Motor neuron (in vitro differentiated cells): ENCODE measurements at regions not wholly inside any gene's neighbourhood (a gene's known extent, or its start where the extent isn't known, plus 50 kb on each side); places are given as distances from the start of the nearest gene placed in this dataset.

Experiments
- ATAC-seq, 8 experiments: fragments of 200-7000 bp; cut with Tn5 transposase; replicated peaks in 6 of 8; 2 replicates each; pipeline ENCODE4 v1.8.0; 2021; ENCODE audit warnings: mild to moderate bottlenecking in 8 of 8, moderate library complexity in 8 of 8
- H3K27ac ChIP-seq, 2 donors: fragments of 250-450 bp; sonication (Bioruptor Pico); 2 replicates each; pipeline ENCODE4 v1.9.0; 2021; ENCODE audit warnings: antibody characterized with exemption in 2 of 2, mild to moderate bottlenecking in 2 of 2, moderate library complexity in 1 of 2
- H3K4me1 ChIP-seq, 2 donors: fragments of 250-450 bp; sonication (Bioruptor Pico); replicated peaks in 1 of 2; 2 replicates each; pipeline ENCODE4 v1.6.1; 2021; ENCODE audit warnings: antibody characterized with exemption in 2 of 2, mild to moderate bottlenecking in 2 of 2, moderate library complexity in 1 of 2
- H3K4me3 ChIP-seq, 5 donors: fragments of 250-450 bp; sonication (Bioruptor Pico); 2 replicates each; pipeline ENCODE4 v1.9.0; 2021; ENCODE audit warnings: antibody characterized with exemption in 5 of 5, mild to moderate bottlenecking in 5 of 5, moderate library complexity in 4 of 5
- WGBS, 10 experiments: fragments of 450-650 bp; shearing (Covaris generic); methylation state at CpG; one replicate each; pipeline ENCODE4 v1.0.0; 2022; 5-methylcytosine and 5-hydroxymethylcytosine counted together
- in situ Hi-C, 9 experiments: fragments of 400-800 bp; cut with MboI; loops; one replicate each; pipeline ENCODE4 v1.15.0; 2021; ENCODE audit warnings: low sequenced_read_pairs in 9 of 9, low pct_unique_long_range_greater_than_20kb in 2 of 9; ENCODE audit not compliant: unreplicated experiment in 9 of 9

DNA sequence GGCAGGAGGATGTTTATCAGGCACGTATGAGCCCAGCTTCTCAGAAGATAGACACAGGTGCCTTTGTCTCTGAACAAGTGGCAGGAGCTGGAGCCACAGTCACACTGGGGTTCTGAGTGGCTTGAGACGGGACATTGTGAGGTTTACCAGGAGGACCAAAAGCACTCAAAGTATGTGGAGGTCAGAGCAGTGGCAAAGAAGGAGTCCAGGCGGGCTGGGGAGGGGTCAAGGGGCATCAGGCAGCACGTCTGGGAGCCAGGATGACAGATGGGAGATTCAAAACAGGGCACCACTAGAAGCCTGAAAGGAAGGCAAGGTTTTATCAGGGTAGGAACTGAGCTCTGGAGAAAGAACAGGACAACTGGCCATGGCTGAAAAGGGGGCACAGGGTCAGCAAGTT is 67.2 kb upstream of the MARCHF10 start:
- 0 to 100% (median 83%) methylated on average over 1 to 2 of the region's 4 CpGs; no CpG with 5 or more reads in 3 of the 10 experiments for WGBS, 10 experiments
- Histone ChIP-seq H3K4me1 (peaks cover 7 to 9% of the 10 kb centered on the region in 2 donors), H3K27ac (no peak overlapping the region), H3K4me3 (no peak overlapping the region)
- in situ Hi-C loops, result no loop called here
- ATAC-seq, result no peak

DNA sequence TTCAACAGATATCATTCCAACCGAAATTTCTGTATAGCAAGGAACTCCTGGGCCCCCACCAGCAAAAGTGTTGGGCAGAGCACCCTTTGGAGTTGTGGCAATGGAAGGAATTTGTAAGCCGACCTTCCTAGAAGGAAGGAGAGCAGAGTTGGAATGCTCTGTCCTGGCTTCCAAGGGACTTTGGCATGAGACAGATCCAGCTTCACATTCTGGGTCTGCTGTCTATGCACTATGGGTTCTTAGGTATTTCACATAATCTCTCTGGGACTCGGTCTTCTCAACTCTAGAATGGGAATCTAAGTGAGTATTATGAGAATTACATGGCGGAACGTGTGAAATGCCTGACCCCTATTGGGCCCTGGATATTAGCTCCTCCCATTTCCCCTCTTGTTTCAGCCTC is 63.2 kb upstream of the MARCHF10 start:
- ATAC-seq, result no peak
- in situ Hi-C loops, result no loop called here
- WGBS, 10 experiments, result 35 to 90% (median 72%) methylated on average over 1 to 5 of the region's 5 CpGs; no CpG with 5 or more reads in 2 of the 10 experiments
- Histone ChIP-seq H3K4me1 (peaks cover 23 to 26% of the 10 kb centered on the region in 2 donors), H3K27ac (no peak overlapping the region), H3K4me3 (no peak overlapping the region)

DNA sequence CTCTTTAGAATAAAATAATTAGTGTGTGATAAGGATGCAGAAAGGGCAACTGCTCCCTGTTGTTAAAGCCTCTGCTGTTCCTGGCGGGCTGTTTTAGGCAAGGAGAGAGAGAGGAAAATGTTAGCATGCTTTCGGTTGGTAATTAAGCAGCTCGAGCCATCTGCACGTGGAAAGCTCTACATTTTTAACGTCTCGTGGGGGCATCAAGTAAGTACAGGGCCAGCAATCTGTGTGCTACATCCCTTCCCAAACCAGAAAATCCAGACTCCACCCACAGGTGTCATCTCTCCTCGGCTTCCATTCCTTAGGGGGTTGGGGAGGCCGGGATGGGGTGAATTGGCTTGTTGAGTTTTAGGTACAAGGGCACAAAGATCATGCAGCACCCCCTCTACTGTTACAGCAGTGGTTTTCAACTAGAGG is 62.4 kb upstream of the MARCHF10 start:
- peak overlapping the region in 2 of 5 donors; percentile 1 to 10 for H3K4me3 ChIP-seq
- peak in 1 of 8 experiments; percentile 24 for ATAC-seq
- H3K27ac ChIP-seq, result peak overlapping the region; percentile 52 to 54
- in situ Hi-C loops, result no loop called here
- WGBS, 10 experiments, result 0 to 29% (median 8%) methylated on average over 2 to 6 of the region's 8 CpGs; no CpG with 5 or more reads in 2 of the 10 experiments
- H3K4me1 ChIP-seq, result peaks cover 23 to 26% of the 10 kb centered on the region in 2 donors

DNA sequence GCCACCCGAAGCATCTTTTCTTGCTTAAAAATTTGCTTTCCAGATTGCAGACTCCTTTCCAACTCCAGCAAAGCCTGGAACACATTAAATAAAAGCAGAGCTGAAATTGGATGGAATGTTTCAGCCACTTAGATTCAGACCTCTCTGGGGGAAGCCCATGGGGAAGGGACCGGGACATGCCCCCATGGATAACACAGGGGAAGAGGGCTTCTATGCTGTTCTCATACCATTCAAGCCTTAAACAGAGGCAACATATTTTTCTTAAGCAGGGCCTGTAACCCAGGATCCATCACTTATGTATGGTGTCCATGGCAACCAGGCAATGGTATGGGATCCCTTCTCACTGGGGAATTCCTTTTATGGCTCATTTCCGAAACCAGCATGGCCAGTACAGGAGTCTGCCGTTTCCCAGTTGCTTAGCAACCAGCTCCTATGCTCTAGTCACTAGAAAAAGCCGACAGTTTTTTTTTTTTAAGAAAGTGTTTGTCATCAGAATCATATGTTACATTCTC is 62.0 kb upstream of the MARCHF10 start:
- in situ Hi-C loops, result no loop called here
- Histone ChIP-seq H3K27ac (peak overlapping the region; percentile 64 to 78), H3K4me1 (peaks cover 23 to 26% of the 10 kb centered on the region in 2 donors), H3K4me3 (peak overlapping the region in 3 of 5 donors; percentile 1 to 10 (median 3))
- peak; percentile 90 to 99 (median 98) for ATAC-seq
- WGBS, 10 experiments, result 0 to 18% (median 0%) methylated on average over 1 to 4 of the region's 5 CpGs; no CpG with 5 or more reads in 2 of the 10 experiments

DNA sequence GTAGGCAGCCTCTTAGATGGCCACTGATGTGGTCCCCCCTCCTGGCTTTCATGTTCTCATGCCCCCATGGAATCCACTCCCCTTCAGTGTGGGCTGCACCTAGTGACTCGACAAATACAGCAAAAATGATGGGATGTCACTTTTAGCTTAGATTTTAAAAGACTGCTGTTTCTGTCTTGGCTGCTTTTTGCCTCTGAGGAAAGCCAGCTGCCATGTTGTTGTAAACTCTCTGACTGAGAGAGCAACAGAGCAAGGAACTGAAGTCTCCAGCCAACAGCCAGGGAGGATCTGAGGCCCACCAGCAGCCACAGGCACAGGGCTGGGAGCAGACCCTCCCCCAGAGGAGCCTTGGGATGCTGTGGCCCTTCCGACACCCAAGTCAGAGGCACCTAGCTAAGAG is 60.6 kb upstream of the MARCHF10 start:
- Histone ChIP-seq H3K27ac (peak overlapping the region in 1 of 2 donors; percentile 78), H3K4me1 (peaks cover 23 to 26% of the 10 kb centered on the region in 2 donors), H3K4me3 (no peak overlapping the region)
- 58 to 100% (median 96%) methylated on average over 1 to 2 of the region's 2 CpGs; no CpG with 5 or more reads in 6 of the 10 experiments for WGBS, 10 experiments
- ATAC-seq, result no peak
- in situ Hi-C loops, result no loop called here

DNA sequence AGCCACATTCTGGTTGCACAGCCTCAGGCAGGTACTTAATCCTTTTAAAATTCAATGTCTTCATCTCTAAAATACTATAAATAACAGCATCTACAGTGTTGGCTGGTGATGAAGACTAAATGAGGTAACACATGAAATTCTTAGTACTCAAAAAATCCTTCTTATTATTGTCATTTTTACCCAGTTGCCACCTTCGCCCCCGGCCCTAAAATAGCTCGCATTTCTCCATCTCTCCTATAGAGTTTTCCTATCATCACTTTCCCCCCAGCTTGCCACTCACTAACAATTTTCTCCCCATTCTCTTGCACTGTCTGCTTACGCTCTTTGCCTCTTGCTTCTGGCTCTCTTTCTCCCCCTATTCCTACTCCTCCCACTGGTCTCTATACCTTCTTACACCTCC is 59.9 kb upstream of the MARCHF10 start:
- no peak for ATAC-seq
- 76 to 100% (median 91%) methylated on average over 1 to 4 of the region's 4 CpGs for WGBS, 10 experiments
- in situ Hi-C loops, result no loop called here
- no peak overlapping the region for H3K27ac ChIP-seq
- H3K4me1 ChIP-seq, result peaks cover 23 to 26% of the 10 kb centered on the region in 2 donors
- H3K4me3 ChIP-seq, result no peak overlapping the region

DNA sequence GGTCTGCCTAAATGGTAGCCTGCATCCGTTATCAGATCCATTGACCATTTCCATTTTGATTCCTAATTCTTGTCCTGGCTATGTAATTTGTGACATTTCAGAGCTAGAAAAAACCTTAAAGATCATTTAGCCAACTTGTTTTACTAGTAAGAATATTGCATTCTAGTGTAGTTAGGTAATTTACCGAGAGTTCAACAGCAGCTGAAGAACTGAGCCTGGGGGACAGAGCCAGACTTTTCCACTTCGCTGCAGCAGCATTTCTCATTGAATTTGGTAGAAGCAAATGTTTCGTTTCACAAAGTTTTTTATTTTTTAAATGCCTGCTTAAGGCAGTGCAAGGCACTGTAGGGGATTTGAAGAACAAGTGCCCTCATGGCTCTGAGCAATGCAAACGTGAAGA is 59.2 kb upstream of the MARCHF10 start:
- in situ Hi-C loops, result no loop called here
- 47 to 100% (median 89%) methylated on average over 3 to 5 of the region's 5 CpGs; no CpG with 5 or more reads in 1 of the 10 experiments for WGBS, 10 experiments
- no peak for ATAC-seq
- Histone ChIP-seq H3K27ac (no peak overlapping the region), H3K4me3 (no peak overlapping the region), H3K4me1 (peaks cover 23 to 26% of the 10 kb centered on the region in 2 donors)

DNA sequence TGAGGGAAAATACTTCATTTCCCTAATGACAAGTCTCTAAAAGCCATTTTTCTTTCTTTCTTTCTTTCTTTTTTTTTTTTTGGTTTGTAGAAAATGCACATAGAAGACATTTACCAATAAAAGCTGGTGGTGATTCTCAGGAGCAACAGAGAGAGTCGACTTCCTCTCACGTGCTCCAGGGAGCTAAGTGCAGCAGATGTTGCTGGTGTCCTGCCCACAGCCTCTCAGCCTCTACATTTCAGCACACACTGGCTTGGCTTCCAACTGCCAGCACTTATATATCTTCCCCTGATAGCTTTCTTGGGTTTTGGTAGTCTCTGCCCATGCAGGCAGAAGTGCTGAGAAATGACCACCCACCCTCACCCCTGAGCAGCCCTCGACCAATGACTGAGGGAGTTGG is 58.4 kb upstream of the MARCHF10 start:
- WGBS, 10 experiments, result 10 to 100% (median 82%) methylated on average over 1 to 3 of the region's 3 CpGs; no CpG with 5 or more reads in 4 of the 10 experiments

DNA sequence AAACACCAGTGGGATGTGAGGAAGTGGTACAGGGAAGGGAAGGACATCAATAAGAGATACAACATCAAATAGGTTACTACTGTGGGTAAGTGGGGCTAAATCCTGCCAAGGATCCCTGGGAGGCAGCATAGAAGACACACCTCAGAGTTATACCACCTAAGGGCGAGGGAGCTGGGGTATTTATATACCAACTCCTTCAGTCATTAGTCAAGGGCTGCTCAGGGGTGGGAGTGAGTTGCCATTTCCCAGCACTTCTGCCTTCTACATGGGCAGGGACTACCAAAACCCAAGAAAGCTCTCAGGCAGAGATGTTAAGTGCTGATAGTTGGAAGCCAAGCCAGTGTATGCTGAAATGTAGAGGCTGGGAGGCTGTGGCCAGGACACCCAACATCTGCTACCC is 57.5 kb upstream of the MARCHF10 start:
- no peak overlapping the region for H3K27ac ChIP-seq
- no peak for ATAC-seq
- peaks cover 18 to 19% of the 10 kb centered on the region in 2 donors for H3K4me1 ChIP-seq
- WGBS, 10 experiments, result 0 to 100% (median 67%) methylated on average over 1 of the region's 1 CpG; no CpG with 5 or more reads in 7 of the 10 experiments
- no peak overlapping the region for H3K4me3 ChIP-seq
- in situ Hi-C loops, result no loop called here

More for the DNA sequence above, 58.4 kb upstream of the MARCHF10 start:
- Histone ChIP-seq H3K4me1 (peaks cover 23 to 26% of the 10 kb centered on the region in 2 donors), H3K27ac (no peak overlapping the region), H3K4me3 (no peak overlapping the region)
- in situ Hi-C loops, result no loop called here
- no peak for ATAC-seq

DNA sequence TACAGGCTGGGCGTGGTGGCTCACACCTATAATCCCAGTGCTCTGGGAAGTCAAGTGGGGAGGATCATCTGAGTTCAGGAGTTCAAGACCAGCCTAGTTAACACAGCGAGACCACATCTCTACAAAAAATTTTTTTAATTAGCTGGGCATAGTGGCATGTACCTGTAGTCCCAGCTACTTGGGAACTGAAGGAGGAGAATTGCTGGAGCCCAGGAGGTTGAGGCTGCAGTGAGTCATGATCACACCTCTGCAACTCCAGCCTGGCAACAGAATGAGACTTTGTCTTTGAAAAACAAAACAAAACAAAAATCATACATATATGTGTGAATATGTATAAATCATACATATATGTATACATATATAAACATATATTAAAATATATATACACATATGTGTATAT is 54.1 kb upstream of the MARCHF10 start:
- ATAC-seq, result peak in 1 of 8 experiments; percentile 12
- Histone ChIP-seq H3K4me1 (no peaks in the 10 kb centered on the region), H3K4me3 (no peak overlapping the region), H3K27ac (no peak overlapping the region)
- in situ Hi-C loops, result no loop called here
- 60 to 100% (median 83%) methylated on average over 1 of the region's 2 CpGs; no CpG with 5 or more reads in 4 of the 10 experiments for WGBS, 10 experiments

DNA sequence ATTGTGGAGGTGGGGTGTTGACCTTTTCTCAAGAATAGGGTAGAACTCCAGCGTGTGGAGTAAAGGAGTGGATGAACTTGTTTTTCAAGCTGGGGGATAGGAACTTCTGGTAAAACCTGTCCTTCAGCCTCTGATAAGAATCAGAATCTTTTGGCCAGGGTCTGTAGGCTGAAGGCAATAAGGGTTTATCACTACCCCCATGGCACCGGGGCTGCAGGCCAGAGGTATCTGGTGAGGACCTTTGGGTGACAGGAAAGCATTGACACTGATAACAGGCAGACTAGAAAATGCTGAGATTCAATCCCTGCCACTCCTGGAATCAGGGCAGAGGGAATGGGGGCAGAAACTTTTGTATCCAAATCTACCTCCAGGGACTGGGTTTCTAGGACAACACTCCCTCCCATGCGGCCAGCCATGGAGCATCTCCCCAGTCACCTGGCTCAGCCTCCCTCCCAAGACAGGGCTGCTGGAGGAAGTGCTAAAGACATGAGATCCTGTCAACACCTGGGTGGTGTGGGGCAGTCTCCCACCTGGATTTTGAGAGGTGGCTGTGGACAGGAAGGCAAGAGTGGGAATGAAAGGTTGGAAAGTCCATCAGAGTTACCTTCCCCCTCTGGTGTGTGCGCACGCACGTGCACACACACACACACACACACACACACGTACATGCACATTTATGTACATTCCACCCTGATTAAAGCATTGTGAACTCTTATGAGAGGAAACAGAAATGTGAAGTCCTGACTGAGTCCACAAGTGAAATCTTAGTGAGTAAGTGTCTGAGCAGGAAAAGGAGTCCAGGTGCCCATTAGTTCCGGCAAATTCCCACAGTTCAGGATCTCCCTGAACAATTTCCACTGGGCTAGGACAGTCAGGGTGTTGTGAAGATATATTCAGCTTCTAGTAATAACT is 53.1 kb upstream of the MARCHF10 start:
- in situ Hi-C loops, result no loop called here
- H3K4me1 ChIP-seq, result no peaks in the 10 kb centered on the region
- peak in 1 of 8 experiments; percentile 17 for ATAC-seq
- no peak overlapping the region for H3K4me3 ChIP-seq
- 80 to 100% (median 93%) methylated on average over 1 to 6 of the region's 8 CpGs; no CpG with 5 or more reads in 3 of the 10 experiments for WGBS, 10 experiments
- H3K27ac ChIP-seq, result no peak overlapping the region

DNA sequence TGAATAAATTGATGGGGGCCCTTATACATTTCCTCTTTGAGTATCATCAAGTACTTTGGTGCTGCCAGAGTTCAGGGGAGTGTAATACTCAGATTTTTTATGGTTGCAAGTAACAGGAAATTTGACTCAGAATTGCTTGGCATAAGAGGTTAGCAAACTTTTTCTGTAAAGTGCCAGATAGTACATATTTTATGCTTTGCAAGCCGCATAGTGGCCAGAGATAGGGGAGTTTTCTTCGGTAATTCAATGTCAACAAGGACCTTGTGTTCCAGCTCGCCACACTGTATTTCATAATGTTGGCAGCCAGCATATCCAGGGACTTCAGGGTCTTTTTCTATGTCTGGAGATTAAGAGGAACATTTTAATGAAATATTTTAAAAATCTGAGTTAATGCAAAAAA is 51.0 kb upstream of the MARCHF10 start:
- Histone ChIP-seq H3K4me3 (no peak overlapping the region), H3K27ac (no peak overlapping the region), H3K4me1 (no peaks in the 10 kb centered on the region)
- WGBS, 10 experiments, result 26 to 100% (median 94%) methylated on average over 1 to 3 of the region's 3 CpGs; no CpG with 5 or more reads in 1 of the 10 experiments
- ATAC-seq, result peak in 1 of 8 experiments; percentile 47
- in situ Hi-C loops, result no loop called here
